HCT116 (cell line): ENCODE measurements at regions not wholly inside any gene's neighbourhood (a gene's known extent, or its start where the extent isn't known, plus 50 kb on each side); places are given as distances from the start of the nearest gene placed in this dataset.

ENCODE experiments used
- ATAC-seq: fragments of 200-7000 bp; cut with Tn5 transposase; 2 replicates; pipeline ENCODE4 v1.9.1; 2020; ENCODE audit warnings: mild to moderate bottlenecking, moderate library complexity
- BruUV-seq: library from RNA; stranded (reverse); fragments of 400-500 nt; replicated peaks from 2 replicates; lab custom pipeline; 2021; lab: Mats Ljungman, UMichigan
- CTCF ChIA-PET: fragments of 300-600 bp; sonication (Branson Sonifier 250); formaldehyde crosslinking; loops from one replicate; lab custom pipeline; 2021; ENCODE audit warnings: antibody characterized with exemption; lab: Charles Lee
- POLR2A ChIA-PET: fragments of 300-600, 350-600 bp; sonication (Branson Sonifier 250); formaldehyde crosslinking; loops from one replicate; lab custom pipeline; 2021; ENCODE audit warnings: antibody characterized with exemption; lab: Charles Lee
- RAD21 ChIA-PET, 2 experiments: fragments of 300-600 bp; sonication (Branson Sonifier 250); formaldehyde crosslinking; loops; one replicate each; lab custom pipeline; 2023; ENCODE audit warnings: low total read pairs in 2 of 2; ENCODE audit not compliant: uncharacterized antibody in 2 of 2, unreplicated experiment in 2 of 2, low non-redundant PET in 1 of 2; lab: Charles Lee
- DNase-seq: peaks from one replicate; pipeline ENCODE4 v3.0.0-alpha.2; 2010; ENCODE audit warnings: low read depth, low spot score
- H2AFZ ChIP-seq: fragments of 200-600 bp; shearing (Covaris generic), sonication (generic); 2 replicates; pipeline ENCODE4 v1.6.1; 2017; ENCODE audit warnings: low read depth, mixed run types, mixed read lengths, antibody characterized with exemption, low read length; ENCODE audit not compliant: poor library complexity, severe bottlenecking
- H3K27ac ChIP-seq: 2 replicates; pipeline ENCODE4 v1.5.1; 2012; ENCODE audit warnings: low read depth, low read length
- H3K27me3 ChIP-seq: fragments of 200-600 bp; sonication (generic); 2 replicates; pipeline ENCODE4 v1.6.1; 2016; ENCODE audit warnings: mixed run types, low read length, mixed read lengths; ENCODE audit not compliant: insufficient read depth
- H3K36me3 ChIP-seq, 2 experiments: fragments of 200-500 bp in 1 of 2; fragments of 200-600 bp in 1 of 2; sonication (Bioruptor generic) in 1 of 2; sonication (generic) in 1 of 2; 2 replicates each; pipeline versions ENCODE4 v1.5.1 to v1.6.1; 2014 to 2016; ENCODE audit warnings: low read length in 2 of 2, inconsistent platforms in 1 of 2, mixed read lengths in 1 of 2, mixed run types in 1 of 2; ENCODE audit not compliant: insufficient read depth in 2 of 2, control insufficient read depth in 1 of 2
- H3K4me1 ChIP-seq, 2 experiments: fragments of 200-600 bp in 1 of 2; sonication (generic) in 1 of 2; 2 replicates each; pipeline versions ENCODE4 v1.5.1 to v1.6.1; 2012 to 2017; ENCODE audit warnings: low read length in 2 of 2, inconsistent platforms in 1 of 2, mild to moderate bottlenecking in 1 of 2, mixed read lengths in 1 of 2, mixed run types in 1 of 2, moderate library complexity in 1 of 2; ENCODE audit not compliant: insufficient read depth in 2 of 2, control insufficient read depth in 1 of 2
- H3K4me2 ChIP-seq: fragments of 200-600 bp; sonication (generic); 2 replicates; pipeline ENCODE4 v1.6.1; 2017; ENCODE audit warnings: mixed run types, low read length, mixed read lengths
- H3K4me3 ChIP-seq, 2 experiments: fragments of 200-600 bp in 1 of 2; sonication (generic) in 1 of 2; replicated peaks in 1 of 2; 2 replicates each; pipeline ENCODE4 v1.5.1; 2011 to 2016; ENCODE audit warnings: low read length in 2 of 2, control low read depth in 1 of 2, low read depth in 1 of 2, mild to moderate bottlenecking in 1 of 2, mixed read lengths in 1 of 2, mixed run types in 1 of 2
- H3K79me2 ChIP-seq: fragments of 200-600 bp; sonication (generic); 2 replicates; pipeline ENCODE4 v1.6.1; 2017; ENCODE audit warnings: mild to moderate bottlenecking, mixed run types, low read length, moderate library complexity, mixed read lengths; ENCODE audit not compliant: insufficient read depth
- H3K9ac ChIP-seq: fragments of 200-600 bp; sonication (generic); 2 replicates; pipeline ENCODE4 v1.6.1; 2016; ENCODE audit warnings: low read length, mixed read lengths
- H3K9me2 ChIP-seq: fragments of 200-600 bp; sonication (generic), shearing (Covaris generic); 2 replicates; pipeline ENCODE4 v1.6.1; 2017; ENCODE audit warnings: mixed run types, mild to moderate bottlenecking, moderate library complexity; ENCODE audit not compliant: insufficient read depth
- H3K9me3 ChIP-seq, 2 experiments: fragments of 200-500 bp in 1 of 2; fragments of 200-600 bp in 1 of 2; sonication (Bioruptor generic) in 1 of 2; sonication (generic) in 1 of 2; 2 replicates each; pipeline ENCODE4 v1.6.1; 2014 to 2017; ENCODE audit warnings: low read length in 2 of 2, mixed read lengths in 2 of 2, inconsistent platforms in 1 of 2, low read depth in 1 of 2, mild to moderate bottlenecking in 1 of 2, mixed run types in 1 of 2, moderate library complexity in 1 of 2; ENCODE audit not compliant: control insufficient read depth in 1 of 2, insufficient read depth in 1 of 2
- H4K20me1 ChIP-seq: fragments of 200-600 bp; sonication (generic), shearing (Covaris generic); 2 replicates; pipeline ENCODE4 v1.6.1; 2017; ENCODE audit warnings: mixed run types, mild to moderate bottlenecking, moderate library complexity; ENCODE audit not compliant: insufficient read depth
- ATF3 ChIP-seq: IDR thresholded peaks from 2 replicates; pipeline ENCODE4 v1.6.1; 2012
- EGR1 ChIP-seq: IDR thresholded peaks from 2 replicates; pipeline ENCODE4 v1.6.1; 2012; ENCODE audit warnings: low read depth
- EZH2phosphoT487 ChIP-seq: fragments of 200-600 bp; IDR thresholded peaks from 2 replicates; pipeline ENCODE4 v1.6.1; 2018; ENCODE audit warnings: antibody characterized with exemption, borderline replicate concordance
- POLR2A ChIP-seq: IDR thresholded peaks from 2 replicates; pipeline ENCODE4 v1.7.0; 2011; ENCODE audit warnings: borderline replicate concordance; ENCODE audit not compliant: insufficient read depth, insufficient read length; ENCODE audit errors: extremely low read depth
- POLR2AphosphoS5 ChIP-seq: IDR thresholded peaks from 2 replicates; pipeline ENCODE4 v1.6.1; 2011; ENCODE audit warnings: mild to moderate bottlenecking, low read depth, low read length, moderate library complexity
- RAD21 ChIP-seq: IDR thresholded peaks from 2 replicates; pipeline ENCODE4 v1.6.1; 2012; ENCODE audit warnings: low read depth, mild to moderate bottlenecking
- REST ChIP-seq: IDR thresholded peaks from 2 replicates; pipeline ENCODE4 v1.6.1; 2012; ENCODE audit warnings: low read depth
- TCF7L2 ChIP-seq: IDR thresholded peaks from 2 replicates; pipeline ENCODE4 v1.7.0; 2011; ENCODE audit warnings: borderline replicate concordance, inconsistent platforms; ENCODE audit not compliant: insufficient read depth, insufficient read length; ENCODE audit errors: extremely low read depth
- ZFX ChIP-seq: fragments of 450-650 bp; IDR thresholded peaks from 2 replicates; pipeline ENCODE4 v1.6.1; 2017
- ZNF274 ChIP-seq: fragments of 200-500 bp; sonication (Bioruptor generic); IDR thresholded peaks from 2 replicates; pipeline ENCODE4 v1.6.1; 2014; ENCODE audit warnings: mild to moderate bottlenecking, low read depth, low read length, inconsistent platforms
- intact Hi-C: fragments of 100-400 bp; cut with micrococcal nuclease; formaldehyde crosslinking; loops from 2 replicates; pipeline ENCODE4 v1.10.0; 2022

DNA sequence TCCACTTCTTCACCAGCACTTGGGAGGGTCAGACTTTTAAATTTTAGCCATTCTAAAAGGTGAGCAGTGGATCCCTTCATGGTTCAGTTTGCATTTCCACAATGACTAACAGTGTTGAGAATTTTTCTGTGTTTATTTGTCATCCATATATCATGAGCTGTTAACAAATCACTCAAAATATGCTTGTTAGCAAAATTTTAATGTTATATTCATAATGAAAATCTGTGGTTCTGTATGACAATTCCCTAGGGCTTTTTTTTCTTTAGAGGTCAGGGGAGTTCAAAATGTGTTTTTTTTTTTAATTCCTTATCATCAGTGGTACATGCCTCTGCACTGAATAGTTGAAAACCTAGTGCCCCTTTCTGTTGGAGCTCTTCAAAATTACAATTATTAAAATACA lies 682.2 kb upstream of the ADGRL2 start (continued):
- no peak for TF ChIP-seq REST

- H3K79me2 ChIP-seq: no peaks in the 10 kb centered on the region
- ChIA-PET CTCF (no interaction called here), POLR2A (no interaction called here), RAD21 (no interaction called here)
- no peaks in the 10 kb centered on the region for H4K20me1 ChIP-seq
- TF ChIP-seq POLR2AphosphoS5: no peak
- TF ChIP-seq TCF7L2: no peak
- no peak for TF ChIP-seq EZH2phosphoT487
- TF ChIP-seq POLR2A: no peak
- TF ChIP-seq ZNF274: no peak
- TF ChIP-seq RAD21: no peak
- TF ChIP-seq EGR1: no peak
- TF ChIP-seq ATF3: no peak
- TF ChIP-seq ZFX: no peak
- H3K9ac ChIP-seq: no peak overlapping the region
- no peak for ATAC-seq
- H3K4me1 ChIP-seq: no peaks in the 10 kb centered on the region
- no peaks in the 10 kb centered on the region for H3K9me2 ChIP-seq
- no peak overlapping the region for H3K4me3 ChIP-seq
- H3K9me3 ChIP-seq: no peaks in the 10 kb centered on the region
- DNase-seq: no peak
- no peaks in the 10 kb centered on the region for H3K36me3 ChIP-seq
- BruUV-seq: no TSS peak
- no peak overlapping the region for H2AFZ ChIP-seq
- H3K4me2 ChIP-seq: no peak overlapping the region
- no peak overlapping the region for H3K27ac ChIP-seq
- intact Hi-C loops: no loop called here
- H3K27me3 ChIP-seq: no peaks in the 10 kb centered on the region
Observed at GRCh38 chr1:81115422-81115821, 685.3 kb upstream of the ADGRL2 start.
